HG02798 (cell line): ENCODE measurements at regions not wholly inside any gene's neighbourhood (a gene's known extent, or its start where the extent isn't known, plus 50 kb on each side); places are given as distances from the start of the nearest gene placed in this dataset.

Source experiments
- ATAC-seq: cut with Tn5 transposase; IDR thresholded peaks from one replicate; pipeline ENCODE4 v1.9.1; 2021; ENCODE audit warnings: mild to moderate bottlenecking; ENCODE audit not compliant: unreplicated experiment, poor library complexity

- ATAC-seq: no peak
Measured at GRCh38 chr2:3958969-3959368, 255.6 kb downstream of the DCDC2C start.

- no peak for ATAC-seq
Measured at GRCh38 chr2:3959372-3959771, 256.0 kb downstream of the DCDC2C start.

GRCh38 chr2:3960106-3960505, 256.7 kb downstream of the DCDC2C start:
- no peak for ATAC-seq

GRCh38 chr2:3962719-3963118, 259.3 kb downstream of the DCDC2C start:
- ATAC-seq: no peak

GRCh38 chr2:3965211-3965610, 261.8 kb downstream of the DCDC2C start:
- no peak for ATAC-seq

- ATAC-seq: no peak
Measured at GRCh38 chr2:3965953-3966352, 262.6 kb downstream of the DCDC2C start.

GRCh38 chr2:3966470-3966869, 263.1 kb downstream of the DCDC2C start:
- ATAC-seq: no peak

GRCh38 chr2:3968736-3969135, 265.4 kb downstream of the DCDC2C start:
- ATAC-seq: no peak

- no peak for ATAC-seq
Measured at GRCh38 chr2:3970791-3971651, 267.6 kb downstream of the DCDC2C start.

- ATAC-seq: no peak
Measured at GRCh38 chr2:3971652-3972192, 268.3 kb downstream of the DCDC2C start.

GRCh38 chr2:3972377-3972776, 269.0 kb downstream of the DCDC2C start:
- ATAC-seq: no peak

GRCh38 chr2:3974765-3975164, 271.4 kb downstream of the DCDC2C start:
- no peak for ATAC-seq

- no peak for ATAC-seq
Measured at GRCh38 chr2:3981446-3981987, 278.1 kb downstream of the DCDC2C start.

- ATAC-seq: no peak
Measured at GRCh38 chr2:3982160-3982559, 278.8 kb downstream of the DCDC2C start.

GRCh38 chr2:3986063-3986462, 282.7 kb downstream of the DCDC2C start:
- no peak for ATAC-seq

GRCh38 chr2:3986530-3987258, 283.3 kb downstream of the DCDC2C start:
- ATAC-seq: no peak

- ATAC-seq: no peak
Measured at GRCh38 chr2:4002841-4003403, 299.5 kb downstream of the DCDC2C start.

- ATAC-seq: no peak
Measured at GRCh38 chr2:4012197-4012596, 308.8 kb downstream of the DCDC2C start.

GRCh38 chr2:4018535-4018934, 315.2 kb downstream of the DCDC2C start:
- no peak for ATAC-seq

- no peak for ATAC-seq
Measured at GRCh38 chr2:4020153-4020552, 316.8 kb downstream of the DCDC2C start.

- no peak for ATAC-seq
Measured at GRCh38 chr2:4020649-4021048, 317.3 kb downstream of the DCDC2C start.
